ACC112 (cell line): ENCODE measurements at regions not wholly inside any gene's neighbourhood (a gene's known extent, or its start where the extent isn't known, plus 50 kb on each side); places are given as distances from the start of the nearest gene placed in this dataset.
"Not testable (repeated sequence)": the region's sequence is repeated elsewhere in the genome, so short reads cannot be mapped to it uniquely, and the experiment has no call there.

Experiments
- H2AFZ ChIP-seq: fragments of 200-600 bp; sonication (generic); one replicate; pipeline ENCODE4 v1.6.0; 2017; ENCODE audit warnings: antibody characterized with exemption, low read length; ENCODE audit not compliant: unreplicated experiment
- H3K27ac ChIP-seq: fragments of 200-600 bp; sonication (generic); 2 replicates; pipeline ENCODE4 v1.5.1; 2014; ENCODE audit warnings: low read depth, mild to moderate bottlenecking, antibody characterized with exemption, low read length, moderate library complexity
- H3K27me3 ChIP-seq: fragments of 200-600 bp; sonication (generic); 2 replicates; pipeline ENCODE4 v1.6.1; 2014; ENCODE audit warnings: mild to moderate bottlenecking, antibody characterized with exemption, low read length, moderate library complexity, mixed read lengths; ENCODE audit not compliant: insufficient read depth
- H3K36me3 ChIP-seq: fragments of 200-600 bp; sonication (generic); 2 replicates; pipeline ENCODE4 v1.6.1; 2016; ENCODE audit warnings: mild to moderate bottlenecking, antibody characterized with exemption, low read length, moderate library complexity, mixed read lengths; ENCODE audit not compliant: insufficient read depth
- H3K4me1 ChIP-seq: fragments of 200-600 bp; sonication (generic); one replicate; pipeline ENCODE4 v1.6.1; 2016; ENCODE audit warnings: low read length, mixed read lengths; ENCODE audit not compliant: insufficient read depth, unreplicated experiment, control insufficient read depth
- H3K4me3 ChIP-seq: fragments of 200-600 bp; sonication (generic); 2 replicates; pipeline ENCODE4 v1.5.1; 2014; ENCODE audit warnings: mild to moderate bottlenecking, low read depth, low read length
- H3K79me2 ChIP-seq: fragments of 200-600 bp; sonication (generic); one replicate; pipeline ENCODE4 v1.6.0; 2016; ENCODE audit warnings: low read length; ENCODE audit not compliant: control insufficient read depth, unreplicated experiment, insufficient read depth

DNA sequence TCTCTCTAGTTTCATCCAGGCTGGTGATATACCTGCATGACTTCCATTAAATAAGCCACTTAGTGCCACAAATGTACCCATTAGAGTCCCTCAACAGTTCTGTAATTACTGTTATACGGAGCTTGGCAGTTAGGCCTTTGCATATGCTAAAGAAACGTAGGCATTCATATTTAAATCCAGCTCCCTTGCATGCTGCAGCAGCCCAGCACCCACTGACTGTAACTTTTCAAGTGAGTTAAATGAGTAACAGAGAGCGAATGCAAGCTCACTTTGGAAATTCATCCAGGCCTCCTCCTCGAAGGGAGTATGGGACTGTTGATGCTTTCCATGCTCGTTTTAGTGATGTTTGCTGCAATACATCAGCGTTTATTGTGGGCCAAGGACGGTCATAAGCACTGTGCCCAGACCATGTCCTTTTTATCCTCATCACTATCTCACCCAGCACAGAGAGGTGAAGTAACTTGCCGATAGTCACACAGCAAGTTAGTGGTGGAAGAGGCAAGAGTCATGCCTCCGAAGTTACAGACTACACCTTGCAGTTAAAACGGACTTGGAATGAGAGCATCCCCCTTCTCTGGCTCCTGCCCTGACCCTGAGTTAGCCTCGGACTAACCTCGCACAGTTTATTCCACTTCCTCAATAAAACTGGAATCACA lies 179.4 kb upstream of the PDE10A start:
- Histone ChIP-seq H3K36me3 (no peaks in the 10 kb centered on the region), H3K27me3 (no peaks in the 10 kb centered on the region), H3K27ac (no peak overlapping the region), H3K79me2 (no peaks in the 10 kb centered on the region), H3K4me3 (no peak overlapping the region), H3K4me1 (peaks cover 5% of the 10 kb centered on the region), H2AFZ (no peak overlapping the region)

- no peak overlapping the region for H3K4me3 ChIP-seq
- no peaks in the 10 kb centered on the region for H3K4me1 ChIP-seq
- no peaks in the 10 kb centered on the region for H3K79me2 ChIP-seq
- no peaks in the 10 kb centered on the region for H3K27me3 ChIP-seq
- no peak overlapping the region for H2AFZ ChIP-seq
- no peaks in the 10 kb centered on the region for H3K36me3 ChIP-seq
- H3K27ac ChIP-seq = no peak overlapping the region
Observed at GRCh38 chr6:165841153-165841558, 178.1 kb upstream of the PDE10A start.

DNA sequence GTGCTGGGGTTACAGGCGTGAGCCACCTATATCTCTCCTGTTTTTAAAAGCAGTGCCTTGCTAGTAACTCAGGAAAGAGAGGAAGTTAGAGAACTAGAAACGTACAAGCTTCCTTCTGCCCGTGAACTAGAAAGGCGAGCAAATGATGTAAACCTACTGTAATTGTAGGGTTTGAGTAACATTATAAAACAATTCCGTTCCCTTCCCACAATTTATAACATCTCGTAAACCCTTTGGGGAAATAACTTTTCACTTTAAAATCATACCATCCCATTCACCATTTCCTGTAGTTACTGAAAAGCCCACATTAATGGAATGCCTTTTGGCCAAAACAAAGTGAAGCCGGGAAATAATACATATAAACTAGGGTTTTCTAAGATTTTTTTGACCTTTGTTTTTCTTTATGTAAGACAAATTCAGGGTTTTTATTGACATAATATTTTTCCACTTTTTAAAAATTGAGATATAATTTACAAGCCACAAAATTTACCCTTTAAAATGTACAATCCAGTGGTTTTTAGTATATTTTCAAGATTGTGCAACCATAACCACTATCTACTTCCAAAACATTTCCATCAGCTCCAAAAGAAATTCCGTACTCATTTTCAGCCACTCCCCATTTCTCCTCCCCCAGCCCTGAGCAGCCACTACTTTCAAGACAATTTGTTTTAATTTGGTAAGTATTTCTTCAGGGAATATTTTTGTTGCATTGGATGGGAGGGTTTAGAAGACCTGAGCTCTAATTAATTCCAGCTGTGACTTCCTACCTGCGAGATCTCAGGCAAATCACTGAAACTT lies 175.1 kb upstream of the PDE10A start:
- no peaks in the 10 kb centered on the region for H3K79me2 ChIP-seq
- H3K4me3 ChIP-seq = no peak overlapping the region
- H3K4me1 ChIP-seq = no peaks in the 10 kb centered on the region
- H3K27me3 ChIP-seq = peaks cover 8% of the 10 kb centered on the region; the same call in 1 of the 2 replicates
- no peak overlapping the region for H3K27ac ChIP-seq
- H3K36me3 ChIP-seq = no peaks in the 10 kb centered on the region
- no peak overlapping the region for H2AFZ ChIP-seq

- not testable (repeated sequence) for H3K36me3 ChIP-seq, H3K4me3 ChIP-seq, H3K4me1 ChIP-seq, H2AFZ ChIP-seq, H3K79me2 ChIP-seq, H3K27ac ChIP-seq
- H3K27me3 ChIP-seq = peaks cover 12% of the 10 kb centered on the region; the same call in 1 of the 2 replicates
Observed at GRCh38 chr6:165836648-165837047, 173.6 kb upstream of the PDE10A start.

DNA sequence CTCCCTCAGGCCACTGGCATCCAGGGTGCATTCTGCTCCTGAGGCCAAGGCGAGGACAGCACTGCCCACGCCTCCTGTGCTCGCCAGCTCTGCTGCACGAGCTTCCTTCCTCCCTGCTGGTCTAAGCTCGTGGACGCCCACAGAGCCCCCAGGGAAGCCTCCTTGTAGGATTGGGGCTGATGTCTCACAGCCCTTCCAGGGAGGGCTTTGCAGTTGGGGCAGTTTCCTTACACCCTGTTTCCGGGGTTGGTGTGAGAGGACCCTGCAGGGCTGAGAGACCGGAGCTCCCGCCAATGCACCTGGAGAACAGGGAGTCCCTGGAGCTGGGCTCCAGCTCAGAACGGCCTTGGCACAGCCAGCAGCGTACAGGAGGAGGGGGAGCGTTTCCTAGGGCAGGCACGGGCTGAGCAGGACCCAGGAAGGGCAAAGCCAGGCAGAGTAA lies 172.4 kb upstream of the PDE10A start:
- H2AFZ ChIP-seq = no peak overlapping the region
- no peak overlapping the region for H3K27ac ChIP-seq
- H3K27me3 ChIP-seq = peaks cover 12% of the 10 kb centered on the region; the same call in 1 of the 2 replicates
- H3K36me3 ChIP-seq = no peaks in the 10 kb centered on the region
- no peak overlapping the region for H3K4me3 ChIP-seq
- no peaks in the 10 kb centered on the region for H3K4me1 ChIP-seq
- no peaks in the 10 kb centered on the region for H3K79me2 ChIP-seq

GRCh38 chr6:165834613-165835259 lies 171.7 kb upstream of the PDE10A start:
- no peak overlapping the region for H3K27ac ChIP-seq
- H3K4me1 ChIP-seq = no peaks in the 10 kb centered on the region
- no peaks in the 10 kb centered on the region for H3K79me2 ChIP-seq
- H2AFZ ChIP-seq = no peak overlapping the region
- peaks cover 12% of the 10 kb centered on the region; the same call in 1 of the 2 replicates for H3K27me3 ChIP-seq
- no peak overlapping the region for H3K4me3 ChIP-seq
- H3K36me3 ChIP-seq = no peaks in the 10 kb centered on the region

- H3K27me3 ChIP-seq = peaks cover 12% of the 10 kb centered on the region; the same call in 1 of the 2 replicates
- H3K79me2 ChIP-seq = no peaks in the 10 kb centered on the region
- no peak overlapping the region for H2AFZ ChIP-seq
- H3K36me3 ChIP-seq = no peaks in the 10 kb centered on the region
- H3K4me3 ChIP-seq = no peak overlapping the region
- no peaks in the 10 kb centered on the region for H3K4me1 ChIP-seq
- no peak overlapping the region for H3K27ac ChIP-seq
Observed at GRCh38 chr6:165833355-165833754, 170.3 kb upstream of the PDE10A start.

GRCh38 chr6:165831812-165832510 lies 168.9 kb upstream of the PDE10A start:
- Histone ChIP-seq H3K36me3 (no peaks in the 10 kb centered on the region), H3K27me3 (peaks cover 12% of the 10 kb centered on the region; the same call in 1 of the 2 replicates), H3K79me2 (no peaks in the 10 kb centered on the region), H3K27ac (no peak overlapping the region), H3K4me1 (no peaks in the 10 kb centered on the region), H3K4me3 (no peak overlapping the region), H2AFZ (no peak overlapping the region)

- Histone ChIP-seq H3K36me3 (no peaks in the 10 kb centered on the region), H3K4me1 (no peaks in the 10 kb centered on the region), H3K4me3 (no peak overlapping the region), H3K79me2 (no peaks in the 10 kb centered on the region), H3K27ac (no peak overlapping the region), H2AFZ (no peak overlapping the region), H3K27me3 (peaks cover 12% of the 10 kb centered on the region; the same call in 1 of the 2 replicates)
Observed at GRCh38 chr6:165830761-165831160, 167.7 kb upstream of the PDE10A start.

DNA sequence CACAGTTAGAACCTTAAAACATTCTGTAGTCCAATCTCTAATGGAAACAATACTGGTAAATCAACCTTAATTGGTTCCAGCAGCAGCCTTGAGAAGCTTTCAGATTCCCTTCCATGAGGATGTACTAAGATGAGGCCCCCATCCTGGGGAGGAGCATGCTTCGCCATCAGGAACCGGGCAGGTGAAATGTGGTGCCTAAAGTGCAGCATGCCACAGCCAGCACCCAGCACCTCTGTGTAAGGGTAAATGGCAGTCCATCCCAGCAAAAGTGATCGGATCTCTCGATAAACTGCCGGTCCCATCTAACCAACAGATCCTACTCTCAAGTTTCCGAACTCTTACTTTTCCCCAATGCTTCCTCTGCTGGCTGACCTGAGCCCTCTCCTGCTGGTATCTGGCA lies 166.3 kb upstream of the PDE10A start:
- no peak overlapping the region for H2AFZ ChIP-seq
- no peak overlapping the region for H3K27ac ChIP-seq
- no peak overlapping the region for H3K4me3 ChIP-seq
- H3K4me1 ChIP-seq = no peaks in the 10 kb centered on the region
- H3K79me2 ChIP-seq = no peaks in the 10 kb centered on the region
- H3K27me3 ChIP-seq = peaks cover 6% of the 10 kb centered on the region; the same call in 1 of the 2 replicates
- H3K36me3 ChIP-seq = no peaks in the 10 kb centered on the region
